ENCODE measurements at regions not wholly inside any gene's neighbourhood (a gene's known extent, or its start where the extent isn't known, plus 50 kb on each side); places are given as distances from the start of the nearest gene placed in this dataset.
"Not testable (repeated sequence)": the region's sequence is repeated elsewhere in the genome, so short reads cannot be mapped to it uniquely, and the experiment has no call there.

- no peak for DNase-seq (ENCODE audit: low read depth, low spot score)
Observed at GRCh38 chr10:109732254-109732965, 190.9 kb downstream of the XPNPEP1 start.

GRCh38 chr10:109729895-109730294 lies 193.4 kb downstream of the XPNPEP1 start:
- DNase-seq (ENCODE audit: low read depth, low spot score): not testable (repeated sequence)

- DNase-seq (ENCODE audit: low read depth, low spot score): no peak
Observed at GRCh38 chr10:109727436-109727835, 195.9 kb downstream of the XPNPEP1 start.

- no peak for DNase-seq (ENCODE audit: low read depth, low spot score)
Observed at GRCh38 chr10:109726473-109726872, 196.8 kb downstream of the XPNPEP1 start.

GRCh38 chr10:109723305-109723704 lies 200.0 kb downstream of the XPNPEP1 start:
- no peak for DNase-seq (ENCODE audit: low read depth, low spot score)

- no peak for DNase-seq (ENCODE audit: low read depth, low spot score)
Observed at GRCh38 chr10:109721453-109722064, 201.8 kb downstream of the XPNPEP1 start.

GRCh38 chr10:109706026-109706560 lies 217.2 kb downstream of the XPNPEP1 start:
- DNase-seq (ENCODE audit: low read depth, low spot score): no peak

- DNase-seq (ENCODE audit: low read depth, low spot score): no peak
Observed at GRCh38 chr10:109701633-109702215, 221.6 kb downstream of the XPNPEP1 start.

- no peak for DNase-seq (ENCODE audit: low read depth, low spot score)
Observed at GRCh38 chr10:109698882-109699664, 224.2 kb downstream of the XPNPEP1 start.

- DNase-seq (ENCODE audit: low read depth, low spot score): no peak
Observed at GRCh38 chr10:109698086-109698485, 225.2 kb downstream of the XPNPEP1 start.

GRCh38 chr10:109696981-109697775 lies 226.1 kb downstream of the XPNPEP1 start:
- DNase-seq (ENCODE audit: low read depth, low spot score): no peak

GRCh38 chr10:109696462-109696861 lies 226.8 kb downstream of the XPNPEP1 start:
- no peak for DNase-seq (ENCODE audit: low read depth, low spot score)

GRCh38 chr10:109695988-109696387 lies 227.3 kb downstream of the XPNPEP1 start:
- no peak for DNase-seq (ENCODE audit: low read depth, low spot score)

- no peak for DNase-seq (ENCODE audit: low read depth, low spot score)
Observed at GRCh38 chr10:109689785-109690184, 233.5 kb downstream of the XPNPEP1 start.

- DNase-seq (ENCODE audit: low read depth, low spot score): no peak
Observed at GRCh38 chr10:109679478-109679877, 243.8 kb downstream of the XPNPEP1 start.

- no peak for DNase-seq (ENCODE audit: low read depth, low spot score)
Observed at GRCh38 chr10:109678857-109679256, 244.5 kb downstream of the XPNPEP1 start.

- DNase-seq (ENCODE audit: low read depth, low spot score): no peak
Observed at GRCh38 chr10:109676703-109677102, 246.6 kb downstream of the XPNPEP1 start.

GRCh38 chr10:109668703-109669102 lies 254.6 kb downstream of the XPNPEP1 start:
- no peak for DNase-seq (ENCODE audit: low read depth, low spot score)

GRCh38 chr10:109668154-109668665 lies 255.1 kb downstream of the XPNPEP1 start:
- no peak for DNase-seq (ENCODE audit: low read depth, low spot score)

- no peak for DNase-seq (ENCODE audit: low read depth, low spot score)
Observed at GRCh38 chr10:109665321-109665720, 258.0 kb downstream of the XPNPEP1 start.

- no peak for DNase-seq (ENCODE audit: low read depth, low spot score)
Observed at GRCh38 chr10:109664554-109664953, 258.8 kb downstream of the XPNPEP1 start.

All from iPS DF 19.7 (cell line).